ENCODE measurements at regions not wholly inside any gene's neighbourhood (a gene's known extent, or its start where the extent isn't known, plus 50 kb on each side); places are given as distances from the start of the nearest gene placed in this dataset.

- DNase-seq (ENCODE audit: extremely low read depth, low read depth): no peak
Observed at GRCh38 chr4:189060104-189060503, 880.6 kb upstream of the FRG1 start.

- DNase-seq (ENCODE audit: extremely low read depth, low read depth): no peak
Observed at GRCh38 chr4:189062047-189062820, 878.4 kb upstream of the FRG1 start.

- no peak for DNase-seq (ENCODE audit: extremely low read depth, low read depth)
Observed at GRCh38 chr4:189069772-189070171, 870.9 kb upstream of the FRG1 start.

GRCh38 chr4:189071241-189071640 is 869.4 kb upstream of the FRG1 start:
- no peak for DNase-seq (ENCODE audit: extremely low read depth, low read depth)

GRCh38 chr4:189073739-189074138 is 866.9 kb upstream of the FRG1 start:
- DNase-seq (ENCODE audit: extremely low read depth, low read depth): no peak

GRCh38 chr4:189081826-189082225 is 858.8 kb upstream of the FRG1 start:
- DNase-seq (ENCODE audit: extremely low read depth, low read depth): no peak

GRCh38 chr4:189083769-189084168 is 856.9 kb upstream of the FRG1 start:
- no peak for DNase-seq (ENCODE audit: extremely low read depth, low read depth)

GRCh38 chr4:189084671-189085070 is 856.0 kb upstream of the FRG1 start:
- DNase-seq (ENCODE audit: extremely low read depth, low read depth): no peak

- DNase-seq (ENCODE audit: extremely low read depth, low read depth): no peak
Observed at GRCh38 chr4:189087971-189088370, 852.7 kb upstream of the FRG1 start.

- no peak for DNase-seq (ENCODE audit: extremely low read depth, low read depth)
Observed at GRCh38 chr4:189088780-189089179, 851.9 kb upstream of the FRG1 start.

- peak; percentile 18 for DNase-seq (ENCODE audit: extremely low read depth, low read depth)
Observed at GRCh38 chr4:189090174-189090814, 850.4 kb upstream of the FRG1 start.

- peak; percentile 11 for DNase-seq (ENCODE audit: extremely low read depth, low read depth)
Observed at GRCh38 chr4:189092581-189092980, 848.1 kb upstream of the FRG1 start.

- DNase-seq (ENCODE audit: extremely low read depth, low read depth): no peak
Observed at GRCh38 chr4:189096108-189096507, 844.6 kb upstream of the FRG1 start.

- no peak for DNase-seq (ENCODE audit: extremely low read depth, low read depth)
Observed at GRCh38 chr4:189096717-189097116, 844.0 kb upstream of the FRG1 start.

- DNase-seq (ENCODE audit: extremely low read depth, low read depth): no peak
Observed at GRCh38 chr4:189098932-189099696, 841.6 kb upstream of the FRG1 start.

GRCh38 chr4:189113389-189113888 is 827.2 kb upstream of the FRG1 start:
- no peak for DNase-seq (ENCODE audit: extremely low read depth, low read depth)

- DNase-seq (ENCODE audit: extremely low read depth, low read depth): no peak
Observed at GRCh38 chr4:189117426-189117825, 823.2 kb upstream of the FRG1 start.

GRCh38 chr4:189121336-189121735 is 819.3 kb upstream of the FRG1 start:
- no peak for DNase-seq (ENCODE audit: extremely low read depth, low read depth)

GRCh38 chr4:189124149-189124758 is 816.4 kb upstream of the FRG1 start:
- peak; percentile 32 for DNase-seq (ENCODE audit: extremely low read depth, low read depth)

GRCh38 chr4:189124791-189125190 is 815.9 kb upstream of the FRG1 start:
- no peak for DNase-seq (ENCODE audit: extremely low read depth, low read depth)

- DNase-seq (ENCODE audit: extremely low read depth, low read depth): no peak
Observed at GRCh38 chr4:189126040-189126439, 814.6 kb upstream of the FRG1 start.

All from NCI-H460 (cell line).